HUES6 (cell line): ENCODE measurements at regions not wholly inside any gene's neighbourhood (a gene's known extent, or its start where the extent isn't known, plus 50 kb on each side); places are given as distances from the start of the nearest gene placed in this dataset.
"Not testable (repeated sequence)": the region's sequence is repeated elsewhere in the genome, so short reads cannot be mapped to it uniquely, and the experiment has no call there.

Source experiments
- H3K27ac ChIP-seq: 2 replicates; pipeline ENCODE4 v1.7.0; 2013; ENCODE audit warnings: low read depth, mild to moderate bottlenecking, low read length, inconsistent platforms
- H3K27me3 ChIP-seq: 2 replicates; pipeline ENCODE4 v1.6.1; 2013; ENCODE audit warnings: low read length; ENCODE audit not compliant: control insufficient read depth, insufficient read depth
- H3K36me3 ChIP-seq: 2 replicates; pipeline ENCODE4 v1.6.1; 2013; ENCODE audit warnings: low read length; ENCODE audit not compliant: control insufficient read depth, insufficient read depth
- H3K4me1 ChIP-seq: 2 replicates; pipeline ENCODE4 v1.6.1; 2013; ENCODE audit warnings: low read length; ENCODE audit not compliant: control insufficient read depth, insufficient read depth
- H3K4me3 ChIP-seq: 2 replicates; pipeline ENCODE4 v1.5.1; 2013; ENCODE audit warnings: low read depth, low read length
- H3K9ac ChIP-seq: one replicate; pipeline ENCODE4 v1.6.1; 2013; ENCODE audit warnings: mild to moderate bottlenecking, low read length
- H3K9me3 ChIP-seq: 2 replicates; pipeline ENCODE4 v1.6.1; 2013; ENCODE audit warnings: low read depth, low read length; ENCODE audit not compliant: control insufficient read depth, insufficient read depth

GRCh38 chrX:80508083-80508482 lies 87.8 kb downstream of the TENT5D start:
- H3K4me1 ChIP-seq, result peaks cover 13% of the 10 kb centered on the region; the same call in 1 of the 2 replicates
- not testable (repeated sequence) for H3K9ac ChIP-seq, H3K27ac ChIP-seq, H3K4me3 ChIP-seq, H3K9me3 ChIP-seq, H3K36me3 ChIP-seq, H3K27me3 ChIP-seq

GRCh38 chrX:80511969-80512760 lies 91.9 kb downstream of the TENT5D start:
- Histone ChIP-seq H3K4me3 (no peak overlapping the region), H3K9me3 (peaks cover 5% of the 10 kb centered on the region; the same call in 1 of the 2 replicates), H3K36me3 (no peaks in the 10 kb centered on the region), H3K27ac (peak overlapping the region; percentile 33; the same call in 1 of the 2 replicates), H3K9ac (peak overlapping the region; percentile 21), H3K27me3 (no peaks in the 10 kb centered on the region), H3K4me1 (peaks cover 23% of the 10 kb centered on the region)

- Histone ChIP-seq H3K9ac (no peak overlapping the region), H3K27me3 (no peaks in the 10 kb centered on the region), H3K9me3 (peaks cover 3% of the 10 kb centered on the region; the same call in 1 of the 2 replicates), H3K27ac (no peak overlapping the region; the same call in 1 of the 2 replicates), H3K4me3 (no peak overlapping the region), H3K4me1 (peaks cover 23% of the 10 kb centered on the region), H3K36me3 (no peaks in the 10 kb centered on the region)
These were observed 92.7 kb downstream of the TENT5D start for GRCh38 chrX:80512924-80513323.

GRCh38 chrX:80513625-80514024 lies 93.4 kb downstream of the TENT5D start:
- H3K36me3 ChIP-seq, result no peaks in the 10 kb centered on the region
- H3K27ac ChIP-seq, result no peak overlapping the region; the same call in 1 of the 2 replicates
- H3K9me3 ChIP-seq, result no peaks in the 10 kb centered on the region; the same call in 1 of the 2 replicates
- no peaks in the 10 kb centered on the region for H3K27me3 ChIP-seq
- no peak overlapping the region for H3K4me3 ChIP-seq
- H3K9ac ChIP-seq, result no peak overlapping the region
- H3K4me1 ChIP-seq, result peaks cover 23% of the 10 kb centered on the region

GRCh38 chrX:80537096-80537495 lies 116.8 kb downstream of the TENT5D start:
- Histone ChIP-seq H3K9ac (no peak overlapping the region), H3K36me3 (no peaks in the 10 kb centered on the region), H3K4me1 (no peaks in the 10 kb centered on the region), H3K27ac (no peak overlapping the region), H3K27me3 (no peaks in the 10 kb centered on the region), H3K9me3 (peaks cover 4% of the 10 kb centered on the region; the same call in 1 of the 2 replicates), H3K4me3 (no peak overlapping the region)

GRCh38 chrX:80550722-80551121 lies 130.5 kb downstream of the TENT5D start:
- H3K4me3 ChIP-seq, result no peak overlapping the region
- H3K27ac ChIP-seq, result no peak overlapping the region
- H3K9ac ChIP-seq, result no peak overlapping the region
- H3K4me1 ChIP-seq, result no peaks in the 10 kb centered on the region; the same call in 1 of the 2 replicates
- no peaks in the 10 kb centered on the region; the same call in 1 of the 2 replicates for H3K27me3 ChIP-seq
- peaks cover 2% of the 10 kb centered on the region; the same call in 1 of the 2 replicates for H3K9me3 ChIP-seq
- no peaks in the 10 kb centered on the region for H3K36me3 ChIP-seq

GRCh38 chrX:80556148-80556547 lies 135.9 kb downstream of the TENT5D start:
- H3K27me3 ChIP-seq, result no peaks in the 10 kb centered on the region
- H3K4me3 ChIP-seq, result no peak overlapping the region
- H3K9ac ChIP-seq, result no peak overlapping the region
- H3K36me3 ChIP-seq, result no peaks in the 10 kb centered on the region
- H3K4me1 ChIP-seq, result no peaks in the 10 kb centered on the region; the same call in 1 of the 2 replicates
- peaks cover 11% of the 10 kb centered on the region; the same call in 1 of the 2 replicates for H3K9me3 ChIP-seq
- H3K27ac ChIP-seq, result no peak overlapping the region

GRCh38 chrX:80572636-80573035 lies 152.4 kb downstream of the TENT5D start:
- H3K27ac ChIP-seq, result no peak overlapping the region

GRCh38 chrX:80573275-80573674 lies 153.0 kb downstream of the TENT5D start:
- Histone ChIP-seq H3K9me3 (peaks cover 32% of the 10 kb centered on the region; the same call in 1 of the 2 replicates), H3K36me3 (no peaks in the 10 kb centered on the region), H3K27ac (no peak overlapping the region), H3K27me3 (no peaks in the 10 kb centered on the region), H3K9ac (no peak overlapping the region), H3K4me1 (peaks cover 11% of the 10 kb centered on the region; the same call in 1 of the 2 replicates), H3K4me3 (no peak overlapping the region)

More at GRCh38 chrX:80572636-80573035, 152.4 kb downstream of the TENT5D start:
- peaks cover 11% of the 10 kb centered on the region; the same call in 1 of the 2 replicates for H3K4me1 ChIP-seq
- H3K4me3 ChIP-seq, result no peak overlapping the region
- no peaks in the 10 kb centered on the region for H3K27me3 ChIP-seq
- H3K36me3 ChIP-seq, result no peaks in the 10 kb centered on the region
- peaks cover 32% of the 10 kb centered on the region; the same call in 1 of the 2 replicates for H3K9me3 ChIP-seq
- no peak overlapping the region for H3K9ac ChIP-seq

GRCh38 chrX:80574486-80575086 lies 154.3 kb downstream of the TENT5D start:
- peaks cover 11% of the 10 kb centered on the region; the same call in 1 of the 2 replicates for H3K4me1 ChIP-seq
- not testable (repeated sequence) for H3K27ac ChIP-seq, H3K27me3 ChIP-seq, H3K4me3 ChIP-seq, H3K9ac ChIP-seq, H3K36me3 ChIP-seq
- H3K9me3 ChIP-seq, result peaks cover 32% of the 10 kb centered on the region; the same call in 1 of the 2 replicates

GRCh38 chrX:80576267-80576666 lies 156.0 kb downstream of the TENT5D start:
- peaks cover 11% of the 10 kb centered on the region; the same call in 1 of the 2 replicates for H3K4me1 ChIP-seq
- H3K9ac ChIP-seq, result no peak overlapping the region
- no peak overlapping the region for H3K4me3 ChIP-seq
- H3K36me3 ChIP-seq, result no peaks in the 10 kb centered on the region
- H3K9me3 ChIP-seq, result peaks cover 33% of the 10 kb centered on the region; the same call in 1 of the 2 replicates
- H3K27me3 ChIP-seq, result no peaks in the 10 kb centered on the region
- H3K27ac ChIP-seq, result no peak overlapping the region
